Vagina (tissue), 2 donors: ENCODE measurements at regions not wholly inside any gene's neighbourhood (a gene's known extent, or its start where the extent isn't known, plus 50 kb on each side); places are given as distances from the start of the nearest gene placed in this dataset.

Source experiments
- DNase-seq, 2 donors: peaks; one replicate each; pipeline ENCODE4 v3.0.0-alpha.2; 2017; ENCODE audit errors: extremely low spot score in 2 of 2
- H3K27ac ChIP-seq: fragments of 200-600 bp; sonication (generic); one replicate; pipeline ENCODE4 v1.5.1; 2019
- H3K27me3 ChIP-seq: fragments of 200-600 bp; sonication (generic); one replicate; pipeline ENCODE4 v1.5.1; 2019
- H3K36me3 ChIP-seq, 2 donors: fragments of 200-600 bp; sonication (generic); one replicate each; pipeline ENCODE4 v1.5.1; 2017 to 2019
- H3K4me1 ChIP-seq: fragments of 200-600 bp; sonication (generic); one replicate; pipeline ENCODE4 v1.5.1; 2019
- H3K4me3 ChIP-seq, 2 donors: fragments of 200-600 bp; sonication (generic); 1 replicate in 1 of 2; 2 replicates in 1 of 2; pipeline ENCODE4 v1.5.1; 2016 to 2019
- H3K9me3 ChIP-seq: fragments of 200-600 bp; sonication (generic); one replicate; pipeline ENCODE4 v1.5.1; 2019
- CTCF ChIP-seq, 3 experiments: fragments of 450-650 bp in 2 of 3; fragments of 200-600 bp in 1 of 3; sonication (generic) in 1 of 3; IDR thresholded peaks; one replicate each; pipeline ENCODE4 v1.5.1; 2017 to 2019; ENCODE audit warnings: antibody characterized with exemption in 3 of 3, mild to moderate bottlenecking in 2 of 3, moderate library complexity in 2 of 3
- POLR2A ChIP-seq, 2 donors: fragments of 450-650 bp; IDR thresholded peaks; one replicate each; pipeline ENCODE4 v1.6.1; 2017; ENCODE audit warnings: antibody characterized with exemption in 2 of 2, mild to moderate bottlenecking in 2 of 2, moderate library complexity in 2 of 2
- POLR2AphosphoS5 ChIP-seq, 2 donors: sonication (generic); formaldehyde crosslinking; IDR thresholded peaks; one replicate each; pipeline ENCODE4 v1.9.0; 2017; ENCODE audit warnings: antibody characterized with exemption in 2 of 2, mild to moderate bottlenecking in 2 of 2, low read depth in 1 of 2; ENCODE audit not compliant: insufficient read depth in 1 of 2
- intact Hi-C: fragments of 100-400 bp; cut with DNase I; formaldehyde crosslinking; loops from one replicate; pipeline ENCODE4 v1.15.1; 2023

- no peaks in the 10 kb centered on the region for H3K27me3 ChIP-seq
- intact Hi-C loops = no loop called here
- H3K4me3 ChIP-seq = no peak overlapping the region
- no peak for DNase-seq
- no peaks in the 10 kb centered on the region for H3K36me3 ChIP-seq
- TF ChIP-seq POLR2A (IDR thresholded peaks at IDR 0.05) = no peak
- no peak for TF ChIP-seq CTCF (IDR thresholded peaks at IDR 0.05)
- TF ChIP-seq POLR2AphosphoS5 (IDR thresholded peaks at IDR 0.05; ENCODE audit: insufficient read depth in 1 of 2, low read depth in 1 of 2) = no peak
- H3K9me3 ChIP-seq = no peaks in the 10 kb centered on the region
- H3K27ac ChIP-seq = no peak overlapping the region
- no peaks in the 10 kb centered on the region for H3K4me1 ChIP-seq
Measured at GRCh38 chr5:23257656-23258055, 249.8 kb upstream of the PRDM9 start.

- no peak for DNase-seq
Measured at GRCh38 chr5:23253621-23254198, 253.7 kb upstream of the PRDM9 start.

GRCh38 chr5:23242891-23243290 lies 264.5 kb upstream of the PRDM9 start:
- Histone ChIP-seq H3K4me3 (no peak overlapping the region), H3K4me1 (no peaks in the 10 kb centered on the region), H3K27ac (no peak overlapping the region), H3K27me3 (no peaks in the 10 kb centered on the region), H3K36me3 (no peaks in the 10 kb centered on the region), H3K9me3 (no peaks in the 10 kb centered on the region)
- TF ChIP-seq POLR2AphosphoS5 (IDR thresholded peaks at IDR 0.05; ENCODE audit: insufficient read depth in 1 of 2, low read depth in 1 of 2) = no peak
- no peak for TF ChIP-seq CTCF (IDR thresholded peaks at IDR 0.05)
- no peak for TF ChIP-seq POLR2A (IDR thresholded peaks at IDR 0.05)
- DNase-seq = no peak
- intact Hi-C loops = no loop called here

More at GRCh38 chr5:23253621-23254198, 253.7 kb upstream of the PRDM9 start:
- intact Hi-C loops = no loop called here
- TF ChIP-seq POLR2A (IDR thresholded peaks at IDR 0.05) = no peak
- no peak for TF ChIP-seq POLR2AphosphoS5 (IDR thresholded peaks at IDR 0.05; ENCODE audit: insufficient read depth in 1 of 2, low read depth in 1 of 2)
- TF ChIP-seq CTCF (IDR thresholded peaks at IDR 0.05) = no peak
- no peak overlapping the region for H3K4me3 ChIP-seq
- H3K36me3 ChIP-seq = no peaks in the 10 kb centered on the region
- H3K4me1 ChIP-seq = no peaks in the 10 kb centered on the region
- no peak overlapping the region for H3K27ac ChIP-seq
- H3K27me3 ChIP-seq = no peaks in the 10 kb centered on the region
- H3K9me3 ChIP-seq = no peaks in the 10 kb centered on the region

GRCh38 chr5:23235246-23235645 lies 272.2 kb upstream of the PRDM9 start:
- TF ChIP-seq POLR2A (IDR thresholded peaks at IDR 0.05) = no peak
- no peak for TF ChIP-seq POLR2AphosphoS5 (IDR thresholded peaks at IDR 0.05; ENCODE audit: insufficient read depth in 1 of 2, low read depth in 1 of 2)
- TF ChIP-seq CTCF (IDR thresholded peaks at IDR 0.05) = no peak
- Histone ChIP-seq H3K9me3 (no peaks in the 10 kb centered on the region), H3K4me1 (no peaks in the 10 kb centered on the region), H3K27ac (no peak overlapping the region), H3K4me3 (no peak overlapping the region), H3K27me3 (no peaks in the 10 kb centered on the region), H3K36me3 (no peaks in the 10 kb centered on the region)
- DNase-seq = no peak
- intact Hi-C loops = no loop called here

- Histone ChIP-seq H3K4me1 (no peaks in the 10 kb centered on the region), H3K27me3 (no peaks in the 10 kb centered on the region), H3K9me3 (no peaks in the 10 kb centered on the region), H3K36me3 (no peaks in the 10 kb centered on the region), H3K27ac (no peak overlapping the region), H3K4me3 (no peak overlapping the region)
- DNase-seq = no peak
- no peak for TF ChIP-seq POLR2A (IDR thresholded peaks at IDR 0.05)
- TF ChIP-seq POLR2AphosphoS5 (IDR thresholded peaks at IDR 0.05; ENCODE audit: insufficient read depth in 1 of 2, low read depth in 1 of 2) = no peak
- TF ChIP-seq CTCF (IDR thresholded peaks at IDR 0.05) = no peak
- intact Hi-C loops = no loop called here
Measured at GRCh38 chr5:23234197-23234596, 273.2 kb upstream of the PRDM9 start.
